Panc1 (cell line): ENCODE measurements at regions not wholly inside any gene's neighbourhood (a gene's known extent, or its start where the extent isn't known, plus 50 kb on each side); places are given as distances from the start of the nearest gene placed in this dataset.

ENCODE experiments used
- ATAC-seq: fragments of 200-7000 bp; cut with Tn5 transposase; 2 replicates; pipeline ENCODE4 v1.9.1; 2020; ENCODE audit warnings: mild to moderate bottlenecking, moderate library complexity
- BruUV-seq: library from RNA; stranded (reverse); fragments of 400-500 nt; replicated peaks from 2 replicates; lab custom pipeline; 2021; lab: Mats Ljungman, UMichigan
- CTCF ChIA-PET: fragments of 300-600 bp; sonication (Branson Sonifier 250); formaldehyde crosslinking; loops from one replicate; lab custom pipeline; 2022; ENCODE audit warnings: antibody characterized with exemption; lab: Charles Lee
- POLR2A ChIA-PET: fragments of 300-600 bp; sonication (Branson Sonifier 250); formaldehyde crosslinking; loops from one replicate; lab custom pipeline; 2022; ENCODE audit warnings: antibody characterized with exemption; lab: Charles Lee
- DNase-seq: peaks from one replicate; pipeline ENCODE4 v3.0.0-alpha.2; 2010; ENCODE audit warnings: low read depth, low spot score
- H3K27ac ChIP-seq: 2 replicates; pipeline ENCODE4 v1.5.1; 2011; ENCODE audit warnings: mild to moderate bottlenecking, low read length, inconsistent platforms
- H3K27me3 ChIP-seq: fragments of 200-500 bp; sonication (Bioruptor generic); 2 replicates; pipeline ENCODE4 v1.6.0; 2014; ENCODE audit warnings: low read length, inconsistent platforms; ENCODE audit not compliant: control insufficient read depth, insufficient read depth
- H3K36me3 ChIP-seq: fragments of 200-500 bp; sonication (Bioruptor generic); 2 replicates; pipeline ENCODE4 v1.5.1; 2014; ENCODE audit warnings: inconsistent platforms, mild to moderate bottlenecking, low read length, moderate library complexity; ENCODE audit not compliant: control insufficient read depth, insufficient read depth
- H3K4me1 ChIP-seq: 2 replicates; pipeline ENCODE4 v1.5.1; 2011; ENCODE audit warnings: inconsistent platforms, mild to moderate bottlenecking, low read length, moderate library complexity; ENCODE audit not compliant: control insufficient read depth, insufficient read depth
- H3K4me3 ChIP-seq, 2 experiments: 2 replicates each; pipeline ENCODE4 v1.5.1; 2011 to 2012; ENCODE audit warnings: low read depth in 2 of 2, low read length in 2 of 2, mild to moderate bottlenecking in 2 of 2, inconsistent platforms in 1 of 2, moderate library complexity in 1 of 2
- H3K9me3 ChIP-seq: fragments of 200-500 bp; sonication (Bioruptor generic); 2 replicates; pipeline ENCODE4 v1.5.1; 2014; ENCODE audit warnings: low read depth, mild to moderate bottlenecking, inconsistent platforms, low read length, moderate library complexity; ENCODE audit not compliant: control insufficient read depth, insufficient read depth
- POLR2AphosphoS5 ChIP-seq: IDR thresholded peaks from 2 replicates; pipeline ENCODE4 v1.6.1; 2012; ENCODE audit warnings: mild to moderate bottlenecking, low read depth, low read length, moderate library complexity
- SIN3A ChIP-seq: IDR thresholded peaks from 2 replicates; pipeline ENCODE4 v1.6.1; 2012; ENCODE audit warnings: low read depth, mild to moderate bottlenecking, low read length, moderate library complexity, borderline replicate concordance; ENCODE audit not compliant: insufficient read depth
- TCF7L2 ChIP-seq: IDR thresholded peaks from 2 replicates; pipeline ENCODE4 v1.6.1; 2011; ENCODE audit warnings: mild to moderate bottlenecking, low read depth, low read length, inconsistent platforms
- in situ Hi-C: cut with HindIII; loops from 2 replicates; pipeline ENCODE4 v1.10.0; 2016; ENCODE audit warnings: low sequenced_read_pairs, low pct_unique_long_range_greater_than_20kb
- intact Hi-C: fragments of 100-400 bp; cut with micrococcal nuclease; formaldehyde crosslinking; loops from one replicate; pipeline ENCODE4 v1.10.0; 2022; ENCODE audit not compliant: unreplicated experiment
- TF ChIP-seq, protein P1 (sequence below): fragments of 450-650 bp; IDR thresholded peaks from 2 replicates; pipeline ENCODE4 v1.5.1; 2017; ENCODE audit warnings: mild to moderate bottlenecking
- TF ChIP-seq, protein P2 (sequence below), 2 experiments: IDR thresholded peaks; 2 replicates each; pipeline ENCODE4 v1.6.1; 2011 to 2012; ENCODE audit warnings: low read depth in 2 of 2, control low read depth in 1 of 2, low read length in 1 of 2, mild to moderate bottlenecking in 1 of 2, moderate library complexity in 1 of 2; ENCODE audit not compliant: insufficient read depth in 1 of 2

DNA sequence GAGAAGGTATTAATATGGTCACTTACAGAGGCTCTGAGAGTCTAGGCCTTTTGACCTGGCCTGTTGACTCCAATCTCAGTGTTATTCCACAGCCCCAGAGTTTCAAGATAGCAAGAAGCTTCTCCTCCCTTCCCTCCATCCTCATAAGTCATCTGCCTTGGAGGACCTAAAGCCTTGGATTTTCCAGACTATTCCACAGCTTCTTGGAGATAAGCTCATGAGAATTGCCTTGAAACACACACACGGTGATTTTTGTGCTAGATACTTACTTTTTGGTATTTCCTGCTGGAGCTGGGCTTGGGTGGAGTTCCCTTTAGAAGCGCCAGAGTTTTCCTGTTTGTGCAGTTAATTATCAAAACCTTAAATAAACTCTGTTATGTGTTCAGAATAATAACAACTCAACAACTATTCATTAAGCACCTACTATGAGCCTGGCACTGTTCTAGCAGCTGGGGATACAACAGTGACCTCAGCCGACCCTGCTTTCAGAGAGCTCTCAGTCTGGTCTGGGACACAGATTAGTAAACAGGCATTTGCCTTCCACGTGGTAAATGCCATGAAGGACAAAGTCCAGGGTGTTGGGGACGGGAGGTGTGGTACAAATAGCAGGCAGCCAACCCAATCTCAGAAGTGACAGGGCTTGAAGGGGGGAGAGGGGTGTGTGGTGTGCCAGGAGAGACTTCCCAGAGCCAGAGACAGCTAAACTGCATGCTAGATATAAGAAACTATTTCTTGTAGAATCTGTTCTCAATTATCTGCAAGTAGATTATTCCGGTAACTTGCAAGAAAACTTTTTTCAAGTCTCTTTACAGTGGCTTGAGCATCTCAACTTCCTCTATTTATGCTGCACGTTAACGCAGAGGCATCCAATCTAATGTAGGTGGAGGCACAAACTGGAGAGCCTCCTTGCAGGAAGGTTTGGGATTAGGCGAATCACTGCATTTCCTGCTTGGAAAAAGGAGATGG is 55.9 kb upstream of the KLF9 start:
- H3K4me1 ChIP-seq: no peaks in the 10 kb centered on the region
- no peak for TF ChIP-seq POLR2AphosphoS5
- no peak overlapping the region for H3K27ac ChIP-seq
- ChIA-PET CTCF (no interaction called here), POLR2A (no interaction called here)
- BruUV-seq: no TSS peak
- H3K27me3 ChIP-seq: no peaks in the 10 kb centered on the region
- no peaks in the 10 kb centered on the region for H3K9me3 ChIP-seq
- no peaks in the 10 kb centered on the region for H3K36me3 ChIP-seq
- intact Hi-C loops (no loop called here), in situ Hi-C loops (no loop called here)
- ATAC-seq (no peak), DNase-seq (no peak)
- no peak overlapping the region for H3K4me3 ChIP-seq

DNA sequence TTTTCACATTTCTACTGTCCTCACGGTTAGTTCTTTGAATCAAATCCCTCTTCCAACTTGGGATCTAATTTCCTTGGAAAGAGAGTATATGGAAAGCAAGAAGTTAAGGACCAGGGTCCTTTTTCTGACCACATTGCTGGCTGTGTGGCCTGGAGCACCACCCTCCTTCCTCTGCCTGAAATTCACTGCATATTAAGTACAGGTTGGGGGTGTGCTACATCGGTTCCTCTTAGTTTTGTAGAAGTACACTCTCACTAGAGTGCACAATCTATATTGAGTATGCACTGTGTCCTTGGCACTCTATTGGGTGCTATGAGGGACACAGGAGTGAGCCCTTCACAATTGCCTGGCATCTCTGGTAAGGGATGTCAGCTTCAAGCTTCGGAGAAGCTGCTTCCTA is 53.8 kb upstream of the KLF9 start:
- ChIA-PET CTCF (no interaction called here), POLR2A (no interaction called here)
- TF ChIP-seq, protein P1, sequence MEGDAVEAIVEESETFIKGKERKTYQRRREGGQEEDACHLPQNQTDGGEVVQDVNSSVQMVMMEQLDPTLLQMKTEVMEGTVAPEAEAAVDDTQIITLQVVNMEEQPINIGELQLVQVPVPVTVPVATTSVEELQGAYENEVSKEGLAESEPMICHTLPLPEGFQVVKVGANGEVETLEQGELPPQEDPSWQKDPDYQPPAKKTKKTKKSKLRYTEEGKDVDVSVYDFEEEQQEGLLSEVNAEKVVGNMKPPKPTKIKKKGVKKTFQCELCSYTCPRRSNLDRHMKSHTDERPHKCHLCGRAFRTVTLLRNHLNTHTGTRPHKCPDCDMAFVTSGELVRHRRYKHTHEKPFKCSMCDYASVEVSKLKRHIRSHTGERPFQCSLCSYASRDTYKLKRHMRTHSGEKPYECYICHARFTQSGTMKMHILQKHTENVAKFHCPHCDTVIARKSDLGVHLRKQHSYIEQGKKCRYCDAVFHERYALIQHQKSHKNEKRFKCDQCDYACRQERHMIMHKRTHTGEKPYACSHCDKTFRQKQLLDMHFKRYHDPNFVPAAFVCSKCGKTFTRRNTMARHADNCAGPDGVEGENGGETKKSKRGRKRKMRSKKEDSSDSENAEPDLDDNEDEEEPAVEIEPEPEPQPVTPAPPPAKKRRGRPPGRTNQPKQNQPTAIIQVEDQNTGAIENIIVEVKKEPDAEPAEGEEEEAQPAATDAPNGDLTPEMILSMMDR: no peak
- TF ChIP-seq TCF7L2 (no peak), SIN3A (no peak), POLR2AphosphoS5 (no peak)
- TF ChIP-seq, protein P2, sequence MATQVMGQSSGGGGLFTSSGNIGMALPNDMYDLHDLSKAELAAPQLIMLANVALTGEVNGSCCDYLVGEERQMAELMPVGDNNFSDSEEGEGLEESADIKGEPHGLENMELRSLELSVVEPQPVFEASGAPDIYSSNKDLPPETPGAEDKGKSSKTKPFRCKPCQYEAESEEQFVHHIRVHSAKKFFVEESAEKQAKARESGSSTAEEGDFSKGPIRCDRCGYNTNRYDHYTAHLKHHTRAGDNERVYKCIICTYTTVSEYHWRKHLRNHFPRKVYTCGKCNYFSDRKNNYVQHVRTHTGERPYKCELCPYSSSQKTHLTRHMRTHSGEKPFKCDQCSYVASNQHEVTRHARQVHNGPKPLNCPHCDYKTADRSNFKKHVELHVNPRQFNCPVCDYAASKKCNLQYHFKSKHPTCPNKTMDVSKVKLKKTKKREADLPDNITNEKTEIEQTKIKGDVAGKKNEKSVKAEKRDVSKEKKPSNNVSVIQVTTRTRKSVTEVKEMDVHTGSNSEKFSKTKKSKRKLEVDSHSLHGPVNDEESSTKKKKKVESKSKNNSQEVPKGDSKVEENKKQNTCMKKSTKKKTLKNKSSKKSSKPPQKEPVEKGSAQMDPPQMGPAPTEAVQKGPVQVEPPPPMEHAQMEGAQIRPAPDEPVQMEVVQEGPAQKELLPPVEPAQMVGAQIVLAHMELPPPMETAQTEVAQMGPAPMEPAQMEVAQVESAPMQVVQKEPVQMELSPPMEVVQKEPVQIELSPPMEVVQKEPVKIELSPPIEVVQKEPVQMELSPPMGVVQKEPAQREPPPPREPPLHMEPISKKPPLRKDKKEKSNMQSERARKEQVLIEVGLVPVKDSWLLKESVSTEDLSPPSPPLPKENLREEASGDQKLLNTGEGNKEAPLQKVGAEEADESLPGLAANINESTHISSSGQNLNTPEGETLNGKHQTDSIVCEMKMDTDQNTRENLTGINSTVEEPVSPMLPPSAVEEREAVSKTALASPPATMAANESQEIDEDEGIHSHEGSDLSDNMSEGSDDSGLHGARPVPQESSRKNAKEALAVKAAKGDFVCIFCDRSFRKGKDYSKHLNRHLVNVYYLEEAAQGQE (IDR thresholded peaks at IDR 0.05; ENCODE audit: insufficient read depth in 1 of 2, low read depth in 2 of 2, low read length in 1 of 2): no peak
- Histone ChIP-seq H3K27me3 (no peaks in the 10 kb centered on the region), H3K36me3 (no peaks in the 10 kb centered on the region), H3K4me3 (no peak overlapping the region), H3K4me1 (no peaks in the 10 kb centered on the region), H3K9me3 (no peaks in the 10 kb centered on the region), H3K27ac (no peak overlapping the region)
- in situ Hi-C loops (no loop called here), intact Hi-C loops (no loop called here)
- no TSS peak for BruUV-seq
- ATAC-seq: no peak
- no peak for DNase-seq

DNA sequence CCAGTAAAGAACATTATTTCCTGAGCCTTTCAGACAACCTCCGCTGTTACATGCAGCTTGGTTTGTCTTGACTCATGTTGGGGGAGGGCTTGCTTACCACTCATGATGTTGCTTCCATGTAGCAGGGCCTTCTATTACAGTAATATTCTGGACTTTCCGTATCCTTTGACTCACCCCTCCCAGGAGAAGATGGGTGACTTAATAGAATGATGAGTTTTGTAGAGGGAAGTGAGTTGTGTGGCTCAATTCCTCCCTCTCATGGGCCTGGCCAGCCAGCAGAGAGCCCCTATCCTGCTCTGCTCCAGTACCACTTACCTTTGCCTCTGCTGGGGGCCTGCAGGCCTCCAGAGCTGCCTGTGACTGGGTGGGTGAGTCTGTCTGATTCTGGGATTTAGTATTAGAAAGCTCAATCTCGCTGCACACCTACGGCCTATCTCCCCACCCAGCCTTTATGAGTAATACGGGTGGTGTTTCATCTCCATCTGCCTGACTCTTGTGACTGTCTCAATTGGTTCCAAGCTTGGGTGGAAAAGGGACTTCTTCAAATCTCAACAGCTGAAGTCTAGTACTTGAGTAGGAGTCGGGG is 52.6 kb upstream of the KLF9 start:
- POLR2A ChIA-PET: no interaction called here
- in situ Hi-C loops: no loop called here
- no peaks in the 10 kb centered on the region for H3K9me3 ChIP-seq
- no peaks in the 10 kb centered on the region for H3K27me3 ChIP-seq
- H3K4me1 ChIP-seq: no peaks in the 10 kb centered on the region
- CTCF ChIA-PET: no interaction called here
- intact Hi-C loops: no loop called here
- DNase-seq (no peak), ATAC-seq (no peak)
- BruUV-seq: no TSS peak
- H3K27ac ChIP-seq: no peak overlapping the region
- H3K36me3 ChIP-seq: no peaks in the 10 kb centered on the region
- no peak for TF ChIP-seq SIN3A
- TF ChIP-seq, protein P1: no peak
- TF ChIP-seq TCF7L2: no peak
- no peak for TF ChIP-seq POLR2AphosphoS5
- TF ChIP-seq, protein P2 (IDR thresholded peaks at IDR 0.05; ENCODE audit: insufficient read depth in 1 of 2, low read depth in 2 of 2, low read length in 1 of 2): no peak
- H3K4me3 ChIP-seq: no peak overlapping the region
